GM10248 (cell line): ENCODE measurements at regions not wholly inside any gene's neighbourhood (a gene's known extent, or its start where the extent isn't known, plus 50 kb on each side); places are given as distances from the start of the nearest gene placed in this dataset.

Experiments
- CTCF ChIA-PET: fragments of 300-600 bp; sonication (Branson Sonifier 250); formaldehyde crosslinking; extraction: SDS; loops from one replicate; lab custom pipeline; 2021; ENCODE audit warnings: antibody characterized with exemption; lab: Yijun Ruan, JAX
- POLR2A ChIA-PET: fragments of 350-650 bp; sonication (Branson Sonifier 250); formaldehyde crosslinking; extraction: SDS; loops from one replicate; lab custom pipeline; 2020; ENCODE audit warnings: antibody characterized with exemption; lab: Yijun Ruan, JAX
- DNase-seq: peaks from one replicate; pipeline ENCODE4 v3.0.0; 2012; ENCODE audit errors: extremely low spot score
- CTCF ChIP-seq: IDR thresholded peaks from 2 replicates; pipeline ENCODE4 v1.5.1; 2012; ENCODE audit warnings: mild to moderate bottlenecking, low read depth; ENCODE audit errors: extremely low read depth, missing control alignments, control extremely low read depth

GRCh38 chr6:22680950-22681349 lies 111.6 kb downstream of the HDGFL1 start:
- CTCF ChIA-PET: interaction anchor here (1.3 kb wide), 1 partner anchor 9 kb away, joined by 3 read pairs; no protein-coding TSS in a partner anchor
- POLR2A ChIA-PET: no interaction called here
- no peak for TF ChIP-seq CTCF
- DNase-seq: no peak

DNA sequence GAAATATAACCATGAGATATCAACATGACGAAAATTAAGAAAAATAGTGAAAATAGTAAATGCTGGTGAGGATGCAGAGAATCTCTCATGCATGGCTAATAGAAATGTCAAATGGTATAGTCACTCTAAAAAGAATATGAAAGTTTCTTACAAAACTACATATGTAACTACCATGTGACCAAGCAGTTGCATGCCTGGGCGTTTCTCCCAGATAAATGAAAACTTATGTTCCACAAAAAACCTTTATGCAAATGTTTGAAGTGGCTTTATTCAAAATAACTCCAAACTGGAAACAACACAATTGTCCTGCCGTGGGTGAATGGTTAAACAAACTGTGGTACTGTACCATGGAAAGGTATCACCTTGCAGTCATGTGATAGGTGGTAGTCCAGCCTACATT lies 112.4 kb downstream of the HDGFL1 start:
- ChIA-PET POLR2A (no interaction called here), CTCF (no interaction called here)
- DNase-seq: no peak
- TF ChIP-seq CTCF: no peak

DNA sequence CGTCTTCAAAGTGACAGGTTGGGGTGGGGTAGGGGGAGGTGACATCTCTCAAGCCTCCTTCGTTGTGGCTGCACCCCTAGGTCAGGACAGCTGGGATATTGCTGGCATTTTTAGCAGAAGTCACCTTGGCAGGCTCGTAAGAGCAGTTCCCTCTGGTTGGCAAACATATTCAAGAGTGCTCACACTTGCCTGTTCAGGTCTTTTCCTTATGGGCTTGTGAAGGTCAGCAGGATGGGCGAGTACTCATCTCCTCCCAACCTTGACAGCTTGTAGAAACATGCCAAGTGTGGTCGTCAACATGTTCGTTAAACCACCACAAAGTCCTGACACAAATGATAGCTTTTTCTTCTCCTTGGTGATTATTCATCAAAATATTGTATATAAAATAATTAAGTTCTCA lies 113.6 kb downstream of the HDGFL1 start:
- DNase-seq: no peak
- ChIA-PET CTCF (no interaction called here), POLR2A (no interaction called here)
- TF ChIP-seq CTCF: no peak

DNA sequence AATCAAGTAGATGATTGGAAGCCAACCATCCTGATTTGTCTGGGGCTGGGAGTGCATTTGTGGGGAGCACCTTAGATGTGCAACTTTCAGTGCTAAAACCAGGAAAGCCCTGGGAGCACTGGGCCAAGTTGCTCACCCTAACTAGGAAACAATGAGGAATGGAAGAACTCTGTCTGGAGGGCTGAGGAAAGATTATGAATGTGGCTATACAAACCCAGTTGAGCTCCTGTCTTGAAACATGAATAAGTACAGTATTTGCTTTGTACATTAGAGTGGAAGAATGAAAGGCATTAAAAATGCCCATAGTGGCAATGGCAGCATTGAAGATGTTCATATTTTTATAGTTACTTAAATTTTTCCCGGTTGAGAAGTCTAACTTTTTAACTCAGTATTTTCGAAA lies 121.1 kb downstream of the HDGFL1 start:
- TF ChIP-seq CTCF: no peak
- DNase-seq: no peak
- CTCF ChIA-PET: no interaction called here
- POLR2A ChIA-PET: no interaction called here

DNA sequence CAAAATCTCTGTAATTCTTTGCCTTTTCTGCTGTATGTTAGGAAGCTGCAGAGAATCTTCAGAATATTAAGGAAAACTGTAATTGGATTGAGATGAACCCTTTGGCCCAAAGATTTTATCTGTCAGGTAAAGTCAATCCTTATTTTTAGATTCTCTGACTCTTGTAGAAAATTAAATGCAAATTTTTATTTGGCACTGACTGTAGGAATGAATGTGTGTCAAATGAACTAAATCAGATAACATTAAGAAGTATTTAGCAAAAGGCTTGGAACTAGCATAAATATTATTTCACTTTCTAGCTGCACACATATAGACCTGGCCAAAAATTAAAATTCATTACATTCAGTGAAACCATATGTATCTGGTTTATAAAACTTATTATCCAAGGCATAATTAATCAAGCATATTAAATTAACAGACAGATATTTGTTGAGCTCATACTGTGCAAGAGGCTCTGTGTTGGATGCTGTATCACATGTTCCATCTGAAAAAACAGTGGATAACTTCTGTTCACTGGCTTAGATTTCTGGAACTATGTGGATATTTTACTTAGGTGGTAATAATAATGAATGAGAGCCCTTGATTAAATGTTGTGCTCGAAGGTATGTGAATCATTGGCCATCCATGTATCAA lies 124.8 kb downstream of the HDGFL1 start:
- ChIA-PET POLR2A (no interaction called here), CTCF (interaction anchor here (1.3 kb wide), 1 partner anchor 39 kb away, joined by 3 read pairs; no protein-coding TSS in a partner anchor)
- DNase-seq: no peak
- no peak for TF ChIP-seq CTCF

- CTCF ChIA-PET: no interaction called here
- no peak for TF ChIP-seq CTCF
- DNase-seq: no peak
- POLR2A ChIA-PET: no interaction called here
Measured at GRCh38 chr6:22696481-22696880, 127.1 kb downstream of the HDGFL1 start.
